ENCODE measurements at regions not wholly inside any gene's neighbourhood (a gene's known extent, or its start where the extent isn't known, plus 50 kb on each side); places are given as distances from the start of the nearest gene placed in this dataset.

GRCh38 chr6:27158316-27158643, 89.2 kb upstream of the PRSS16 start:
- H3K9me3 ChIP-seq (ENCODE audit: low read depth) = no peaks in the 10 kb centered on the region
- no peak overlapping the region for H3K27ac ChIP-seq
- peaks cover 10% of the 10 kb centered on the region for H3F3A ChIP-seq (ENCODE audit: low read depth)
- Mint-ChIP-seq H3K27ac (peak overlapping the region; percentile 85), H3K27me3 (ENCODE audit: insufficient read depth, low read depth) (peaks cover 22% of the 10 kb centered on the region), H3K4me1 (peaks cover 27% of the 10 kb centered on the region), H3K9me3 (peaks cover 4% of the 10 kb centered on the region), H3K36me3 (no peaks in the 10 kb centered on the region), H3K4me3 (peak overlapping the region; percentile 89)
- H3K4me2 ChIP-seq = peak overlapping the region; percentile 79
- peak overlapping the region; percentile 55 for H3K4me3 ChIP-seq
- no peak overlapping the region for H2AFZ ChIP-seq (replicated peaks)
- H3K36me3 ChIP-seq = no peaks in the 10 kb centered on the region
- H3K27me3 ChIP-seq = peaks cover 18% of the 10 kb centered on the region
- H4K20me1 ChIP-seq (ENCODE audit: low read depth) = no peaks in the 10 kb centered on the region
- TF ChIP-seq EZH2 (IDR thresholded peaks at IDR 0.05) (no peak), EZH2phosphoT487 (IDR thresholded peaks at IDR 0.05) (no peak)
- TF ChIP-seq, protein P1, sequence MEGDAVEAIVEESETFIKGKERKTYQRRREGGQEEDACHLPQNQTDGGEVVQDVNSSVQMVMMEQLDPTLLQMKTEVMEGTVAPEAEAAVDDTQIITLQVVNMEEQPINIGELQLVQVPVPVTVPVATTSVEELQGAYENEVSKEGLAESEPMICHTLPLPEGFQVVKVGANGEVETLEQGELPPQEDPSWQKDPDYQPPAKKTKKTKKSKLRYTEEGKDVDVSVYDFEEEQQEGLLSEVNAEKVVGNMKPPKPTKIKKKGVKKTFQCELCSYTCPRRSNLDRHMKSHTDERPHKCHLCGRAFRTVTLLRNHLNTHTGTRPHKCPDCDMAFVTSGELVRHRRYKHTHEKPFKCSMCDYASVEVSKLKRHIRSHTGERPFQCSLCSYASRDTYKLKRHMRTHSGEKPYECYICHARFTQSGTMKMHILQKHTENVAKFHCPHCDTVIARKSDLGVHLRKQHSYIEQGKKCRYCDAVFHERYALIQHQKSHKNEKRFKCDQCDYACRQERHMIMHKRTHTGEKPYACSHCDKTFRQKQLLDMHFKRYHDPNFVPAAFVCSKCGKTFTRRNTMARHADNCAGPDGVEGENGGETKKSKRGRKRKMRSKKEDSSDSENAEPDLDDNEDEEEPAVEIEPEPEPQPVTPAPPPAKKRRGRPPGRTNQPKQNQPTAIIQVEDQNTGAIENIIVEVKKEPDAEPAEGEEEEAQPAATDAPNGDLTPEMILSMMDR (IDR thresholded peaks at IDR 0.05) = no peak
- peaks cover 5% of the 10 kb centered on the region for H3K4me1 ChIP-seq
- no peak for DNase-seq (ENCODE audit: low spot score)
- H3K79me2 ChIP-seq (ENCODE audit: low read depth) = no peaks in the 10 kb centered on the region
- no peak overlapping the region for H3K9ac ChIP-seq

- Mint-ChIP-seq H3K9me3 (peaks cover 4% of the 10 kb centered on the region), H3K4me3 (no peak overlapping the region), H3K27ac (no peak overlapping the region), H3K4me1 (peaks cover 27% of the 10 kb centered on the region), H3K27me3 (ENCODE audit: insufficient read depth, low read depth) (peaks cover 22% of the 10 kb centered on the region), H3K36me3 (no peaks in the 10 kb centered on the region)
- no peak overlapping the region for H3K4me2 ChIP-seq
- H3K27ac ChIP-seq = no peak overlapping the region
- DNase-seq (ENCODE audit: low spot score) = no peak
- H3K9ac ChIP-seq = no peak overlapping the region
- no peaks in the 10 kb centered on the region for H3K9me3 ChIP-seq (ENCODE audit: low read depth)
- TF ChIP-seq EZH2 (IDR thresholded peaks at IDR 0.05) (no peak), EZH2phosphoT487 (IDR thresholded peaks at IDR 0.05) (no peak)
- TF ChIP-seq, protein P1 (IDR thresholded peaks at IDR 0.05) = no peak
- H3K36me3 ChIP-seq = no peaks in the 10 kb centered on the region
- no peaks in the 10 kb centered on the region for H4K20me1 ChIP-seq (ENCODE audit: low read depth)
- no peak overlapping the region for H2AFZ ChIP-seq (replicated peaks)
- no peak overlapping the region for H3K4me3 ChIP-seq
- H3K79me2 ChIP-seq (ENCODE audit: low read depth) = no peaks in the 10 kb centered on the region
- peaks cover 10% of the 10 kb centered on the region for H3F3A ChIP-seq (ENCODE audit: low read depth)
- peaks cover 18% of the 10 kb centered on the region for H3K27me3 ChIP-seq
- H3K4me1 ChIP-seq = peaks cover 5% of the 10 kb centered on the region
Observed at GRCh38 chr6:27159725-27160124, 87.8 kb upstream of the PRSS16 start.

GRCh38 chr6:27161115-27161514, 86.4 kb upstream of the PRSS16 start:
- no peak overlapping the region for H3K27ac ChIP-seq
- peaks cover 18% of the 10 kb centered on the region for H3K27me3 ChIP-seq
- H4K20me1 ChIP-seq (ENCODE audit: low read depth) = no peaks in the 10 kb centered on the region
- H3K4me3 ChIP-seq = no peak overlapping the region
- no peaks in the 10 kb centered on the region for H3K36me3 Mint-ChIP-seq
- no peak overlapping the region for H3K9ac ChIP-seq
- no peak for DNase-seq (ENCODE audit: low spot score)
- peak overlapping the region; percentile 31 for H3K27ac Mint-ChIP-seq
- H3K36me3 ChIP-seq = no peaks in the 10 kb centered on the region
- H3K9me3 Mint-ChIP-seq = peaks cover 4% of the 10 kb centered on the region
- H3K4me2 ChIP-seq = peak overlapping the region; percentile 11
- H3K4me1 Mint-ChIP-seq = peaks cover 27% of the 10 kb centered on the region
- H3K79me2 ChIP-seq (ENCODE audit: low read depth) = no peaks in the 10 kb centered on the region
- H2AFZ ChIP-seq (replicated peaks) = no peak overlapping the region
- H3F3A ChIP-seq (ENCODE audit: low read depth) = peaks cover 10% of the 10 kb centered on the region
- no peak for TF ChIP-seq EZH2 (IDR thresholded peaks at IDR 0.05)
- TF ChIP-seq, protein P1 (IDR thresholded peaks at IDR 0.05) = no peak
- TF ChIP-seq EZH2phosphoT487 (IDR thresholded peaks at IDR 0.05) = no peak
- H3K4me1 ChIP-seq = peaks cover 5% of the 10 kb centered on the region
- no peaks in the 10 kb centered on the region for H3K9me3 ChIP-seq (ENCODE audit: low read depth)
- H3K4me3 Mint-ChIP-seq = peak overlapping the region; percentile 38
- peaks cover 22% of the 10 kb centered on the region for H3K27me3 Mint-ChIP-seq (ENCODE audit: insufficient read depth, low read depth)

All from neural progenitor cell (in vitro differentiated cells).